ENCODE measurements at regions not wholly inside any gene's neighbourhood (a gene's known extent, or its start where the extent isn't known, plus 50 kb on each side); places are given as distances from the start of the nearest gene placed in this dataset.

DNA sequence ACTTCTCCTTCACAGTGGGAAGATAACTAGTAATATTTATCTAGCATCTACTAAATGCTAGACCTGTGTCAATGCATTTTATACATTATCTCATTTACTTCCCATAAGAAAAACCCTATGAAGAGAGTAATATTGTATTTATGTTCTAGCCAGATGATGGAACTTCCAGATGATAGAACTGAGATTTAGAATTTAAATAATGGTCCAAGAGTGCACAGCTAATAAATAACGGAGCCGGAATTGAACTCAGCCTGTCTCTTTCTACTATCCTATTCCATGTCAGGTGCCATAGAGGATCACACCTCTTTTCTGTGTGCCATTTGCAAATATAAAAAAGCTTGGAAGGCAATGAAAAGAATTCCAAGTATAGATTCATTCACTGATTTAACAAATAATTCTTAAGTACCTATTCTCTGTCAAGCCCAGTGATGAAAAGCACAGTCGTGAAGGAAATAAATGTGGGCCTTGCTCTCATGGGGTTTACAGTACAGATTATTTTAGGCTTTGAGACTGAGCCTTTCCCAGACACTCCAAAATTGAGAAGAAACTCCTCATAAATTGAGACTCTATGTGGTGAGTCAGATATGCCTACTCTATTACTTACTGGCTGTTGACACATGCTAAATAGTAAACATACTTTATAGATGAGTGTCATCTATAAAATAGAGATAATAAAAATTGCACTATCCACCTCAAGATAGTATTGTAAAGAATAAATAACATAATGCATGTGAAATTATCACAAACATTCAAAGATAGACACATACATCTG is 378.0 kb upstream of the PRMT6 start:
- Histone ChIP-seq H3K27ac (no peak overlapping the region), H3K9me3 (no peaks in the 10 kb centered on the region), H3K36me3 (ENCODE audit: low read depth, missing control alignments) (no peaks in the 10 kb centered on the region), H3K4me3 (no peak overlapping the region), H3K27me3 (no peaks in the 10 kb centered on the region), H3K4me1 (no peaks in the 10 kb centered on the region)
- whole genome bisulfite sequencing, 2 donors = 86 to 95% methylated on average over 3 of the region's 3 CpGs
- TF ChIP-seq, protein P1, sequence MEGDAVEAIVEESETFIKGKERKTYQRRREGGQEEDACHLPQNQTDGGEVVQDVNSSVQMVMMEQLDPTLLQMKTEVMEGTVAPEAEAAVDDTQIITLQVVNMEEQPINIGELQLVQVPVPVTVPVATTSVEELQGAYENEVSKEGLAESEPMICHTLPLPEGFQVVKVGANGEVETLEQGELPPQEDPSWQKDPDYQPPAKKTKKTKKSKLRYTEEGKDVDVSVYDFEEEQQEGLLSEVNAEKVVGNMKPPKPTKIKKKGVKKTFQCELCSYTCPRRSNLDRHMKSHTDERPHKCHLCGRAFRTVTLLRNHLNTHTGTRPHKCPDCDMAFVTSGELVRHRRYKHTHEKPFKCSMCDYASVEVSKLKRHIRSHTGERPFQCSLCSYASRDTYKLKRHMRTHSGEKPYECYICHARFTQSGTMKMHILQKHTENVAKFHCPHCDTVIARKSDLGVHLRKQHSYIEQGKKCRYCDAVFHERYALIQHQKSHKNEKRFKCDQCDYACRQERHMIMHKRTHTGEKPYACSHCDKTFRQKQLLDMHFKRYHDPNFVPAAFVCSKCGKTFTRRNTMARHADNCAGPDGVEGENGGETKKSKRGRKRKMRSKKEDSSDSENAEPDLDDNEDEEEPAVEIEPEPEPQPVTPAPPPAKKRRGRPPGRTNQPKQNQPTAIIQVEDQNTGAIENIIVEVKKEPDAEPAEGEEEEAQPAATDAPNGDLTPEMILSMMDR (IDR thresholded peaks at IDR 0.05) = no peak
- no peak for TF ChIP-seq POLR2A (IDR thresholded peaks at IDR 0.05)
- no peak for DNase-seq
- intact Hi-C loops (cut with DNase I; ENCODE audit: low total_unique reads) = no loop called here

DNA sequence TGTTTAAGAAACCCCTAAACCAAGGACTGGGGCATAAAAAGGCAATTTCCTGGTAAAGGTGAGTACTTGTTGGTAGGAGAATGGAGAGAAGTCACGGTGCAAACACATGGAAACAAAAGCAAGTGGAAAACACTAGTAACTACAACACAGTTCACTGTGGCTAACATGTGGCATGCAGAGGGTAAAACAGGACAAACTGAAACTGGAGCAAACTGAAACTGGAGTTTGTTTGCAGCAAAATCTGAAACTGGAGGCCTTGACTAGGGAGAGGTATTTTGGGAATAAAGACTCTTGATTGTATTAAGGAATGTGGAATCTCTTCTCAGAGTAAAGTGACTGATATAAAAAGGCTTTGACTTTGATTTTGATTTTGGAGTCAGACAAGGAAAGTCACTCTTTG is 376.3 kb upstream of the PRMT6 start:
- intact Hi-C loops (cut with DNase I; ENCODE audit: low total_unique reads) = no loop called here
- H3K36me3 ChIP-seq (ENCODE audit: low read depth, missing control alignments) = no peaks in the 10 kb centered on the region
- H3K27ac ChIP-seq = no peak overlapping the region
- H3K9me3 ChIP-seq = no peaks in the 10 kb centered on the region
- no peaks in the 10 kb centered on the region for H3K4me1 ChIP-seq
- H3K4me3 ChIP-seq = no peak overlapping the region
- no peaks in the 10 kb centered on the region for H3K27me3 ChIP-seq
- TF ChIP-seq POLR2A (IDR thresholded peaks at IDR 0.05) = no peak
- TF ChIP-seq, protein P1 (IDR thresholded peaks at IDR 0.05) = no peak
- DNase-seq = no peak
- 75 to 81% methylated on average over 1 of the region's 1 CpG for WGBS, 2 donors

- no peaks in the 10 kb centered on the region for H3K4me1 ChIP-seq
- intact Hi-C loops (cut with DNase I; ENCODE audit: low total_unique reads) = no loop called here
- H3K36me3 ChIP-seq (ENCODE audit: low read depth, missing control alignments) = no peaks in the 10 kb centered on the region
- no peak overlapping the region for H3K27ac ChIP-seq
- H3K4me3 ChIP-seq = no peak overlapping the region
- no peaks in the 10 kb centered on the region for H3K9me3 ChIP-seq
- H3K27me3 ChIP-seq = no peaks in the 10 kb centered on the region
- 42 to 44% methylated on average over 4 of the region's 4 CpGs for WGBS, 2 donors
- TF ChIP-seq POLR2A (IDR thresholded peaks at IDR 0.05) = no peak
- TF ChIP-seq, protein P1 (IDR thresholded peaks at IDR 0.05) = no peak
- no peak for DNase-seq
Measured at GRCh38 chr1:106680776-106681344, 375.6 kb upstream of the PRMT6 start.

- no peaks in the 10 kb centered on the region for H3K27me3 ChIP-seq
- intact Hi-C loops (cut with DNase I; ENCODE audit: low total_unique reads) = no loop called here
- WGBS, 2 donors = 88 to 94% methylated on average over 3 of the region's 3 CpGs
Measured at GRCh38 chr1:106681939-106682522, 374.4 kb upstream of the PRMT6 start.

More at GRCh38 chr1:106681939-106682522, 374.4 kb upstream of the PRMT6 start:
- Histone ChIP-seq H3K36me3 (ENCODE audit: low read depth, missing control alignments) (no peaks in the 10 kb centered on the region), H3K27ac (no peak overlapping the region), H3K4me1 (no peaks in the 10 kb centered on the region), H3K9me3 (no peaks in the 10 kb centered on the region), H3K4me3 (no peak overlapping the region)
- no peak for DNase-seq
- TF ChIP-seq, protein P1 (IDR thresholded peaks at IDR 0.05) = no peak
- TF ChIP-seq POLR2A (IDR thresholded peaks at IDR 0.05) = no peak

Data from testis (tissue), 2 donors.